H9 (cell line): ENCODE measurements at regions not wholly inside any gene's neighbourhood (a gene's known extent, or its start where the extent isn't known, plus 50 kb on each side); places are given as distances from the start of the nearest gene placed in this dataset.

Experiments
- DNase-seq: peaks from one replicate; pipeline ENCODE4 v3.0.0-alpha.2; 2017
- H2AFZ ChIP-seq: one replicate; pipeline ENCODE4 v1.6.1; 2013; ENCODE audit warnings: mild to moderate bottlenecking, low read length, control low read depth, moderate library complexity
- H2AK5ac ChIP-seq: 2 replicates; pipeline ENCODE4 v1.6.1; 2013; ENCODE audit warnings: low read length, control low read depth, mixed read lengths; ENCODE audit not compliant: insufficient read length
- H2BK120ac ChIP-seq: one replicate; pipeline ENCODE4 v1.6.1; 2013; ENCODE audit warnings: low read depth, mild to moderate bottlenecking, low read length, control low read depth, inconsistent platforms; ENCODE audit not compliant: poor library complexity, severe bottlenecking
- H2BK12ac ChIP-seq: 2 replicates; pipeline ENCODE4 v1.6.1; 2013; ENCODE audit warnings: low read length, control low read depth, mixed read lengths, low read depth; ENCODE audit not compliant: insufficient read length
- H2BK15ac ChIP-seq: 2 replicates; pipeline ENCODE4 v1.6.1; 2013; ENCODE audit warnings: low read depth, low read length, control low read depth
- H2BK20ac ChIP-seq: one replicate; pipeline ENCODE4 v1.6.1; 2013; ENCODE audit warnings: low read depth, mild to moderate bottlenecking, low read length, control low read depth, inconsistent platforms; ENCODE audit not compliant: poor library complexity, severe bottlenecking
- H2BK5ac ChIP-seq: 2 replicates; pipeline ENCODE4 v1.6.1; 2013; ENCODE audit warnings: low read length, control low read depth, mixed read lengths; ENCODE audit not compliant: insufficient read length
- H3K14ac ChIP-seq: 2 replicates; pipeline ENCODE4 v1.6.1; 2013; ENCODE audit warnings: low read length, control low read depth; ENCODE audit not compliant: insufficient read depth
- H3K18ac ChIP-seq: 2 replicates; pipeline ENCODE4 v1.6.1; 2013; ENCODE audit warnings: low read depth, mild to moderate bottlenecking, mixed read lengths, low read length, control low read depth; ENCODE audit not compliant: insufficient read length
- H3K23ac ChIP-seq: 2 replicates; pipeline ENCODE4 v1.6.1; 2013; ENCODE audit warnings: low read length, control low read depth, mixed read lengths, low read depth; ENCODE audit not compliant: insufficient read length
- H3K23me2 ChIP-seq: 2 replicates; pipeline ENCODE4 v1.6.1; 2013; ENCODE audit warnings: low read depth, mild to moderate bottlenecking, mixed read lengths, low read length, control low read depth; ENCODE audit not compliant: insufficient read length, poor library complexity, severe bottlenecking
- H3K27ac ChIP-seq: 2 replicates; pipeline ENCODE4 v1.5.1; 2013; ENCODE audit warnings: low read length, control low read depth, mixed read lengths, low read depth; ENCODE audit not compliant: insufficient read length
- H3K27me3 ChIP-seq: 2 replicates; pipeline ENCODE4 v1.6.1; 2013; ENCODE audit warnings: low read length, control low read depth, inconsistent platforms; ENCODE audit not compliant: insufficient read depth
- H3K4ac ChIP-seq: 2 replicates; pipeline ENCODE4 v1.6.1; 2013; ENCODE audit warnings: low read depth, mild to moderate bottlenecking, control low read depth, inconsistent platforms, low read length, moderate library complexity
- H3K4me1 ChIP-seq: 2 replicates; pipeline ENCODE4 v1.6.1; 2013; ENCODE audit warnings: low read length, control low read depth, inconsistent platforms; ENCODE audit not compliant: insufficient read depth
- H3K4me2 ChIP-seq: 2 replicates; pipeline ENCODE4 v1.6.1; 2013; ENCODE audit warnings: low read length, control low read depth, mixed read lengths; ENCODE audit not compliant: insufficient read length, insufficient read depth
- H3K56ac ChIP-seq: 2 replicates; pipeline ENCODE4 v1.6.1; 2013; ENCODE audit warnings: low read depth, mild to moderate bottlenecking, mixed read lengths, low read length, control low read depth; ENCODE audit not compliant: insufficient read length
- H3K79me1 ChIP-seq: 2 replicates; pipeline ENCODE4 v1.6.1; 2013; ENCODE audit warnings: low read depth, mild to moderate bottlenecking, moderate library complexity, low read length, control low read depth, inconsistent platforms; ENCODE audit not compliant: insufficient read depth, poor library complexity, severe bottlenecking
- H3K79me2 ChIP-seq: 2 replicates; pipeline ENCODE4 v1.6.1; 2013; ENCODE audit warnings: low read length, control low read depth, inconsistent platforms; ENCODE audit not compliant: insufficient read depth
- H3K9ac ChIP-seq: 2 replicates; pipeline ENCODE4 v1.6.1; 2013; ENCODE audit warnings: low read length, control low read depth, mixed read lengths; ENCODE audit not compliant: insufficient read length; ENCODE audit errors: extremely low read depth
- H3K9me3 ChIP-seq: one replicate; pipeline ENCODE4 v1.6.1; 2013; ENCODE audit warnings: low read depth, low read length, inconsistent platforms; ENCODE audit not compliant: control insufficient read depth
- H3T11ph ChIP-seq: one replicate; pipeline ENCODE4 v1.6.1; 2013; ENCODE audit warnings: mild to moderate bottlenecking, low read length, control low read depth, inconsistent platforms
- H4K20me1 ChIP-seq: one replicate; pipeline ENCODE4 v1.6.1; 2013; ENCODE audit not compliant: control insufficient read depth, insufficient read length, insufficient read depth
- H4K5ac ChIP-seq: 2 replicates; pipeline ENCODE4 v1.6.1; 2013; ENCODE audit warnings: low read depth, mild to moderate bottlenecking, mixed read lengths, low read length, control low read depth; ENCODE audit not compliant: insufficient read length
- H4K8ac ChIP-seq: replicated peaks from 2 replicates; pipeline ENCODE4 v1.6.1; 2013; ENCODE audit warnings: low read length, control low read depth, mixed read lengths, low read depth; ENCODE audit not compliant: insufficient read length
- H4K91ac ChIP-seq: 2 replicates; pipeline ENCODE4 v1.6.1; 2013; ENCODE audit warnings: low read depth, mild to moderate bottlenecking, moderate library complexity, mixed read lengths, low read length, control low read depth; ENCODE audit not compliant: insufficient read length
- H3K27ac Mint-ChIP-seq, 3 experiments: 2 replicates in 2 of 3; 3 replicates in 1 of 3; pipeline ENCODE4 v1.8.0; 2020 to 2021; ENCODE audit warnings: mixed read lengths in 3 of 3, mild to moderate bottlenecking in 1 of 3, moderate library complexity in 1 of 3
- H3K27me3 Mint-ChIP-seq: 2 replicates; pipeline ENCODE4 v1.8.0; 2021; ENCODE audit warnings: low read depth, mild to moderate bottlenecking, moderate library complexity, mixed read lengths
- H3K36me3 Mint-ChIP-seq, 3 experiments: 2 replicates in 2 of 3; 3 replicates in 1 of 3; pipeline ENCODE4 v1.8.0; 2020 to 2021; ENCODE audit warnings: low read depth in 3 of 3, mixed read lengths in 3 of 3; ENCODE audit not compliant: insufficient read depth in 1 of 3
- H3K4me1 Mint-ChIP-seq, 2 experiments: 2 replicates each; pipeline ENCODE4 v1.8.0; 2020; ENCODE audit warnings: mixed read lengths in 2 of 2
- H3K4me3 Mint-ChIP-seq, 2 experiments: 2 replicates in 1 of 2; 3 replicates in 1 of 2; pipeline ENCODE4 v1.8.0; 2020 to 2021; ENCODE audit warnings: mild to moderate bottlenecking in 2 of 2, mixed read lengths in 2 of 2, moderate library complexity in 1 of 2
- H3K9me3 Mint-ChIP-seq, 2 experiments: 2 replicates in 1 of 2; 3 replicates in 1 of 2; pipeline ENCODE4 v1.8.0; 2020; ENCODE audit warnings: mild to moderate bottlenecking in 2 of 2, mixed read lengths in 2 of 2, moderate library complexity in 1 of 2
- CTCF ChIP-seq: fragments of 200-600 bp; sonication (generic); conservative IDR thresholded peaks from 3 replicates; pipeline ENCODE4 v1.8.0; 2021; ENCODE audit warnings: antibody characterized with exemption, mild to moderate bottlenecking
- WGBS: extraction: QIAGEN DNeasy Blood & Tissue Kit; methylation state at CpG from one replicate; pipeline ENCODE4 v1.1.7; 2013; ENCODE audit warnings: missing lambda C conversion rate, low lambda C conversion rate, mixed read lengths; ENCODE audit not compliant: insufficient read length; ENCODE audit errors: extremely low coverage; 5-methylcytosine and 5-hydroxymethylcytosine counted together

DNA sequence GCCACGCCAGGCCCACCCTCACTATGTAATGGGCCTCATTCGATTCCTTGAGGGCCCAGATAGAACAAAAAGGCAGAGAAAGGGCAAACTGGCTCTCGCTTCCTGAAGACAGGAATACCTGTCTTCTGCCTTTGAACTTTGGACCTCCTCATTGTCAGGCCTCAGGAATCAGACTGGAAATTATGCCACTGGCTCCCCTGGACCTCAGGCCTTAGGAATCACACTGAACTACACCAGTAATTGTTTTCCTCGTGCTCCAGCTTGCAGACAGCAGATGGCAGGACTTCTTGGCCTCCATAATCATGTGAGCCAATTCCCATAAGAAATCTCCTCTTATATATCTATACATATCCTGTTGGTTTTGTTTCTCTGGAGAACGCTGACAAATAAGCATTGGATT lies 258.6 kb upstream of the KCNG1 start:
- Histone ChIP-seq H3K79me2 (no peaks in the 10 kb centered on the region), H2BK120ac (no peak overlapping the region), H3K27me3 (no peaks in the 10 kb centered on the region), H4K5ac (no peak overlapping the region), H3K23ac (no peak overlapping the region), H3K4me2 (no peak overlapping the region), H2BK20ac (no peak overlapping the region), H3K79me1 (no peaks in the 10 kb centered on the region), H2BK15ac (no peak overlapping the region), H4K8ac (no peak overlapping the region), H3K18ac (no peak overlapping the region), H2BK12ac (no peak overlapping the region), H2AFZ (no peak overlapping the region), H3T11ph (no peak overlapping the region), H3K4me1 (no peaks in the 10 kb centered on the region), H3K9me3 (no peaks in the 10 kb centered on the region), H3K27ac (no peak overlapping the region), H4K20me1 (no peaks in the 10 kb centered on the region), H4K91ac (no peak overlapping the region), H3K4ac (no peak overlapping the region), H2BK5ac (no peak overlapping the region), H3K9ac (no peak overlapping the region), H3K56ac (no peak overlapping the region), H2AK5ac (no peak overlapping the region), H3K14ac (no peak overlapping the region), H3K23me2 (no peaks in the 10 kb centered on the region)
- peaks cover 0 to 1% (median 0%) of the 10 kb centered on the region in 3 experiments; a peak in 1 of 7 replicates for H3K36me3 Mint-ChIP-seq
- peaks cover 10 to 14% of the 10 kb centered on the region in 2 experiments; a peak in 3 of 4 replicates for H3K4me1 Mint-ChIP-seq
- H3K9me3 Mint-ChIP-seq = peaks cover 3 to 6% of the 10 kb centered on the region in 2 experiments; a peak in 4 of 5 replicates
- H3K27ac Mint-ChIP-seq = no peak overlapping the region
- no peaks in the 10 kb centered on the region; the same call in 1 of the 2 replicates for H3K27me3 Mint-ChIP-seq
- no peak for TF ChIP-seq CTCF
- DNase-seq = no peak
- WGBS = no CpG with 5 or more reads among the region's 5 CpGs
- no peak overlapping the region for H3K4me3 Mint-ChIP-seq
